Stimulated activated CD4-positive, alpha-beta T cell treated with anti-CD3 and anti-CD28 coated beads, Interleukin-12 subunit alpha, Interleukin-12 subunit beta, amount 100 ng/mL, for 4 hours (primary cell): ENCODE measurements at regions not wholly inside any gene's neighbourhood (a gene's known extent, or its start where the extent isn't known, plus 50 kb on each side); places are given as distances from the start of the nearest gene placed in this dataset.
"Not testable (repeated sequence)": the region's sequence is repeated elsewhere in the genome, so short reads cannot be mapped to it uniquely, and the experiment has no call there.

Source experiments
- DNase-seq: peaks from one replicate; pipeline ENCODE4 v3.0.0-alpha.2; 2020

DNA sequence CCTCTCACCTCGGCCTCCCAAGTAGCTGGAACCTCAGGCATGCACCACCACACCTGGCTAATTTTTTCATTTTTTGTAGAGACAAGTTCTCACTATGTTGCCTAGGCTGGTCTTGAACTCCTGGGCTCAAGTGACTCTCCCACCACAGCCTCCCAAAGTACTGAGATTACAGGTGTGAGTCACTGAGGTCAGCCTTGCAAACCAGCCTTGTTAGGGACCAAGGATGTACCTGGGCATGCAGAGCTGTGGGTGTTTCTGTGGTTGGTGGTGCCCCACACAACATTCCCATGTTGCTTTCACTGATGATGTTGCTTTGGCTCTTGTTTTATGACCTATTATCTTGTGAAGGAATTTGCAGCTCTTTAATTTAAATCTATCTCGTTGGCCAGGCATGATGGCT lies 54.8 kb downstream of the OTUD1 start:
- DNase-seq, result no peak

DNA sequence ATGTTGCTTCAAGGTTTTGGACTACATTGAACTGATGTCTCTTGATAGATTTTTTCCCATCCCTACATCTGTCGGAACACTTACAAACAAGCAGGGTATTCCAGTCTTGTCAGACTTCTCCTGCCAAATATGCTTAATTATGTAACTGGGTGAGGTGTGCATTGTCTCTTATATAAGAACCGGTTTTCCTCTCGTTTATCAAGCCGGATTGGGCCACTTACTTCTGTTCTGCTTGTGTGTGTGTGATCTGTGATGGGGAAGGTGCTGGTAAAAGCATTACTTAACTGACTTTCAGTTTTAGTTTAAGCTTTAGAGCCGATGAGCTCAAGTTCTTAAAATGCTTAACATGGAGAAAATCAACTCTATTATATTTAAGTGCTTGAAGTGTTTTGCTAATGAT lies 57.9 kb downstream of the OTUD1 start:
- DNase-seq, result no peak

DNA sequence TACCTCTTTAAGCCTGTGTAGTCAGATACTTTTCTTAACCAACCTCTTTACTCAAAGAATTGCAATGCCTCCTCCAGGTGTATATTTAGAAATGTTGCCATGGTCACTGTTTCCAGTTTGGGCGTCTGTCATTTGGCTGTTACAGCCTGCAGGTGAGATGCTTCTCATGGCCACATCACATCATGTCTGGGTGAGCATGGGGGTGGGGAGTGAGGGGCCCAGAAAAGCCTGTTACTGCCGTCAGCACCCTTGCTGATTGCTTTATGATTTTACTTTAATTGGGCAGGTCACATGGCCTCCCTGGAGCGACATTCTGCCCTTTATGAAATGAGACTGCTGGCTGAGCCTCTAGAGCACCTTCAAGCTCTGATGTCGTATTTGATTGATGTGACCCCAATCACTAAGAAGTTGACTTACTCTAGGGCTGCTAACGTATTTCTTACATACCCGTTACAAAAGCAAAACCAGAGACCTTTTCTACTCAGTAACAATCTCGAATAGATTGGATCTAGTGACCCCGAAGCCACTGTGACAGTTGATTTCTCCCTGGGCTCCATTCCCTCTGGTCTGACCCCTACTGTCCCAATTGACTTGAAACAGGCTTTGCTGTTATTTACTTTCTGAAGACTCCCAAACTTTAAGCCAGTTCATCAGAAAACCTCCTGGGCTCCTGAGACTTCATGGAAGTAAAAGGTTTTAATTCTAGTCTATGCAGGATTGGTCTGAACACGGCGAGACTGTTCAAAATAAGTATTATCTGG lies 60.7 kb downstream of the OTUD1 start:
- no peak for DNase-seq

DNA sequence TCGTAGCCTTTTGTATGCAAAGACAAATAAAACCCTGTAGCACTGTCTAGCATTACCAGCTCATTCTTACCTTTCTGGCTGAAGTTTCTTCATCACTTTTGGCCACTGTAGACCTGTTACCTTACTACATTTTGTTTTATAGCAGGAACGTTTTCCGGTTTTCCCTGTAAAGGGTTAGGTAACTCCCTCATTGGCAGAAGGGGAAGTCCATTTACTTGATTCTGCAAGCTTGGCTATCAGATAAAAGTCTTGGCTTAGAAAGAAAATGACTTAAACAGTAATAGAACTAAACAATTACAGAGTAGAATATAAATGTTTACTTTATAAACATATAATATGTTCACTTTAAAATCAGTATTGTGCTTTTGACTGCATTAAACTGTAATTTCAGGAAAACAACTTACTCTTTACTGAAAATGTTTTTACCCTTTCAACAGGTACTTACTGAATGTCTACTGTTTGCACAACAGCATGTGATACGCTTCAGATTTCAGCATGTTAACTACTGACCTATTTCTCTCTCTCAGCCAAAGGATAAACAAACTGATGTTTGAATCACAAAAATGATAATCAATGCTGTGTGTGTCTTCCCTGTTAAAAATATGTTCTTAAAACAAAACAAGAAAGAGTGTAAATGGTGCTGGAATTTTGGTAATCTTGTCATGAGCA lies 67.1 kb downstream of the OTUD1 start:
- no peak for DNase-seq

DNA sequence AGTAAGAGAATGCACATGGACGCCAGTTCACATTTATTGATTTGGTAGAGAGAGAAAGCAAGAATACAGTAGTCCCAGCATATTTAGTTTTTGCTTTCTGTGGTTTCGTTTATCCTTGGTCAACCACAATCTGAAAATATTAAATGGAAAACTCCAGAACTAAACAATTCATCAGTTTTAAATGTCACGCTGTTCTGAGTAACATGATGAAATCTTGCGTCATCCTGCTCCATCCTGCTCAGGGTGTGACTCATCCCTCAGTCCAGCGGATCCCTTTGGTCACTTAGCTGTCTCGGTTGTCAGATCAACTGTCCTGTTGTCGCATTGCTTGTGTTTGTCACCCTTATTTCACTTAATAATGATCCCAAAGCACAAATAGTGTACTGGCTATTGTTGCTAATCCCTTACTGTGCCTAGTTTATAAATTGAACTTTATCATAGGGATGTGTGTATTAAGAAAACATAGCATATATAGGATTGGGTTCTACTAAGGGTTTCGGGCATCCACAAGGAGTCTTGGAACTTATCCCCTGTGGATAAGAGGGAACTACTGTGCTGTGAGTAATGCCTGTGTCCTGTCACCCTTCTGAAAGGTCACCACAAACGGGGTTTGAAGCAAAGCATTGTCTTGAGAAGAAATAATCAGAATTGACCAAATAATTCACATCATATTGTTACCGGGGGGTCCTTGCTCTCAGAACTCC lies 73.6 kb downstream of the OTUD1 start:
- DNase-seq, result no peak

DNA sequence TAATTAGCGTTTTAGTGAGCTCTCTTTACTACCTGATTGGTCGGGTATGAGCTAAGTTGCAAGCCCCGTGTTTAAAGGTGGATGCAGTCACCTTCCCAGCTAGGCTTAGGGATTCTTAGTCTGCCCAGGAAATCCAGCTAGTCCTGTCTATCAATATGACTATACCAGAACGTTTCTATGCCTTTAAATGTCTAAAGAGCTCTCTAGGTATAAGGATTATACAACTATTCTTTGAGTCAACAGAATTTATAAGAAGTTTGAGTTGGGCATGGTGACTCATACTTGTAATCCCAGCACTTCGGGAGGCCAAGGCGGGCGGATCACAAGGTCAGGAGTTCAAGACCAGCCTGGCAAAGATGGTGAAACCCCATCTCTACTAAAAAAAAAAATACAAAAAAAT lies 74.7 kb downstream of the OTUD1 start:
- DNase-seq, result not testable (repeated sequence)

DNA sequence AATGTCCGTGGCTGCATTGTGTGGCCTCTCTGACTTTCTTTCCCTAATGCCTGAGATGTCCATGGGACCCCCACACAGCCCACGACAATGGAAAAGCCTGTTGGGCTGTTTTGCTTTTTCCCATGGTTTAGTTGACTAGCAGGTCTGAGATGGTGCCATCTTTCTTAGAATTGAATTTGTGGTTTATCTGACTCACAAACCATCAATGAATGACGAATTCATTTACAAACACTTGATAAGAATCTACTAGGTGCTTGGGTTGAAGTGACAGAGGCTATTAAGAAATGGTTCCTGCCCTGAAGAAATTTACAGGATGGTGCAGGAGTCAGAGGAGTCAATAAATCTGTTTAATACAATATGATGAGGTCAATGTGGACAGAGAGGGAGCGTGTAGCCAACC lies 75.4 kb downstream of the OTUD1 start:
- no peak for DNase-seq

DNA sequence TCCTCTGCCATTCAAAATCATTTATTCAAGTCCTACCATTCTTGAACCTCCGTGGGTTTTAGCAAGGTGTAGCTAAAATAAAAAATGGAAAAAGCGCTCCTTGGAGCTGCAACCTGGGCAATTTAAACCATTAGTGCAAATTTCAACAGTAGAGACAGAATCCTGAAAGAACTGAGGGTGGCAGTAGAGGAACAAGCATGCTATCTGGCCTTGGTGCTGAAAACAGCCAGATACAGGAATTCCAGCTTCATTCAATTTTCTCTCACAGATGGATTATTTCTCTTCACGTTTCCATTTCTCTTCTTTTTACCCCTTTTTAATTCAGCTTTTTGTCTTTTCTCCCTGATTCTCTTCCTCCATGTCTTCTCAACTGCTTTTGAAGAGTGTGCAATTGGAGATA lies 77.7 kb downstream of the OTUD1 start:
- DNase-seq, result no peak

DNA sequence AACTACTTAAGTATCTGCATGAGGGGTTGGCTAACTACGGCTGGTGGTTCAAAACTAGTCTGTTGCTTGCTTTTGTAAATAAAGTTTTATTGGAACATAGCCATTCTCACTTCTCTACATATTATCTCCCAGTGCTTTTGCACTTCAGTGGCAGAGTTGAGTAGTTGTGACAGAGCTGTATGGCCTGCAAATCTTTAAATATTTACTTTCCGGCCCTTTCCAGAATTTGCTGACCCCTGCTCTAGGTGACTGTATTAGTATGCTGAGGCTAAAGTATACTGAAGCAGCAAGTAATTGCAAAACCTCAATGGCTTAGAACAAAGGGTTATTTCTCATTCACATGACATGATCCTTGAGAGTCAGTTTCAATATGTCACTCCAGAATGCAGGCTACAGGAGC lies 78.3 kb downstream of the OTUD1 start:
- DNase-seq, result no peak

DNA sequence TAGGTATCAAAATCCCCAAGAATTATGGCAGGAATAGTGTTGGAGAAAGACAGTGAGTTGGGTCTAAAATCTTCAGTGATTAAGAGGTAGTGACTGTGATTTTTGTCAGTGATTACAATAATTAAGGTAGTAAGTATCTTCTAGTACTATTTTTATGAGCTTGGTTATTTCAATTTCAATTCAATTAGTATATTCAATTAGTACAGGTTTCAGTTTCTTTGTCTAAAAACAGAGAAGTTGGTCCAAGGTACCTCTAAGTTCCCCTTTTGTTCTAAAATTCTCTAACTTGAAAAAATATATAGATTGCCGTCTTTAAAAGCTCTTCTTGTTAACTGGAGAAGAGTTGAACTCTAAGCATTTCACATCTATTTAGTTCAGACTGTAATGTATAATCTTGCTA lies 82.9 kb downstream of the OTUD1 start:
- DNase-seq, result no peak

DNA sequence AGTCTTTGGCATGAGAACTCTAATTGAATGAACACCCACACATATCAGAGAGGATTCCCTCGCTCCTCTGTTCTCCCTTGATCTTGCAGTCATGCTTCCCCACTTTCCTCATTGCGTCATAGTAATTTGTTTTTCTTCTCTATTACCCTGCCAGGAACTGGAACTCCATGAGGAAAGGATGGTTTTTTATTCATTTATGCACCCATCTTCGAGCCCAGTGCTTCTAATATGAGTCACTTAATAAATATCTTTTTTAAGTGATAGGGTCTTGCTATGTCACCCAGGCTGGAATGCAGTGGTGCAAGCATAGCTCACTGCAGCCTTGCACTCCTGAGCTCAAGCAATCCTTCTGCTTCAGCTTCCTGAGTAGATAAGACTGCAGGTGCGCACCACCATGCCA lies 83.5 kb downstream of the OTUD1 start:
- no peak for DNase-seq

DNA sequence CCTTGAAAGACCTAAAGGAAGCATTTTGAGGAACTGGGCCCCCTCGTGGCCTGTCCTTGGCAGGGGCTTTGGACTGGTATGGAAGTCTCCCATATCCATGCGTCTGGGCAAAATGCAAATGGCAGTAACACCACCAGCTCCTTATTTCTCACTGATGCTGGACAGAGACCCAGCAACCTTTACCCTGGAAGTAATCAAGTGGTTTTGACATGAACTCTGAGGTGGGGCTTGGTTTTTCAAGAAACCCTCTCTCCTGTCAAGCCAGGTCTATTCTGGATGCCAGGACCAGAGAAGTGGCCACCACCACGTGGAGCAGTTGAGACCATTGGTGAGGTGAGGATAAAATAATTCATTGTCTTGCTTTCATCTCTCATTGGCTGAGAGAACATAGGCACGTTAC lies 84.4 kb downstream of the OTUD1 start:
- DNase-seq, result no peak

DNA sequence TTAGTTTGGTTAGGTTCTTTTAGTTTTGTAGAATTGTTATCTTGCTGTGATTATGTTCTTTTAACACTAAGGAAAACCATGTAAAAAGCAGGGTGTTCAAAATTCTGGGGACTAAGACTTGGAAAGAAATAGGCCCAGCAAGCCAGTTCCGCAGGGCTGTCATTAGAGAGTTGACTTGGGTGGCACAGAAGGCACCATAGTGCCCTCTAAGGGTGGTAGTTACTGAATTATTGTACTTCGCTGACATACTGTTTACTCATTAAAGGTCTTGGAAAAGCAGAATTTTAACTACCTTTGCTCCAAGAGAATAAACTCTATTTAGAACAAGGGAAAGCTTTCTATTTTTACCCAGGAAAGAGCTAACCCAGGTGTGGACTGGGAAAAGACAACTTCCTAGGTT lies 86.5 kb downstream of the OTUD1 start:
- peak; percentile 6 for DNase-seq

DNA sequence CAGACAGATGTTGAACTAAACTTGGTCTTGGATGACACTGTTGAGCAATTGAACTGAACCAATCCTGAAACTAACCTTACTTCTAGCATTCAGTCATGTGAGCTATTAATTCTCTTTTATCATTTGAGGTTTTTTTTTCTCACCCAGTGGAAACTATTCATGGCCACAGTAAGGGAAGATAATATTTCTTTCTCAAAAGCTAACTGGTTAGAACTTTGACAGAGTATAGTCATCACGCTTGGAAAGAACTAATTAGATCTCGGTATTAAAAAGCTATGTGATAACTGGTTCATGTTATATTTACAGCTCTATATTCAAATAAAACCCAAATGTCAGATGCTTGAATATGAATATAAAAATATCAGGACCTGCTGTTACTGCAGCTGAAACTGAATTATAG lies 89.5 kb downstream of the OTUD1 start:
- no peak for DNase-seq

DNA sequence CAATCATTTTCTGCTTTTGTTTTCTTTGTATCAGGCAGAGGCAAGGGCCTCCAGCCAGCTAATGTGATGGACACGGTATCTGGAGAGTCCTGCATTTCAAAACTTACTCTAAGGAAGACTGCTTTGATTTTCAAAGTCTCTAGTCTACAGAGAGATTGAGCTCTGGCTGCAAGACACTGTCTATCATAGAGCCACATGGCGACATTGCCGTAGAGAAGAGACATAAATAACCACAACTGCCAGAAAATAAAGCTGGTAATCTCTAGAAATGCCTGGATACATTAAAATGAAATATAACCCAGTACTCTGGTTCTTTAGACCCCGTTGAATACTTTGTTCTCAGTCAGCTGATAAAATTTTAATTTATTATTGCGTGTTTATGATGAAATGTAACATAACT lies 90.8 kb downstream of the OTUD1 start:
- no peak for DNase-seq

DNA sequence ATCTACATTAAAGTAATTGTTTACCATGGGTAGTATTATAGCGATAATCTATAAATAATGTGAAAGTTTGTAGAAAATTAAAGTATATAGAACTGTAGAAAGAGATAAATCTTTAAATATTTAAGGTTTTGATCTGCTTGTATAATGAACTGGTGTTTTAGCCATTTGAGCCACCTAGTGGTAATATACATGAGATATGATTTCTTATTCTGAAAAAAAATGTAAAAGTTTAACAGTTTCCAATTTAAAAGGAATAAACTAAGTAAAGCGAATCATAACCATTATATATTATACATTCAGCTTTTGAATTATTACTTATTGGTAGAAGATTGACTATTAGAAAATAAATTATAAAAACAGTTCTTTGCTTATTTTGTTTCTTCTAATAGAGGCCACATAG lies 91.2 kb downstream of the OTUD1 start:
- no peak for DNase-seq

DNA sequence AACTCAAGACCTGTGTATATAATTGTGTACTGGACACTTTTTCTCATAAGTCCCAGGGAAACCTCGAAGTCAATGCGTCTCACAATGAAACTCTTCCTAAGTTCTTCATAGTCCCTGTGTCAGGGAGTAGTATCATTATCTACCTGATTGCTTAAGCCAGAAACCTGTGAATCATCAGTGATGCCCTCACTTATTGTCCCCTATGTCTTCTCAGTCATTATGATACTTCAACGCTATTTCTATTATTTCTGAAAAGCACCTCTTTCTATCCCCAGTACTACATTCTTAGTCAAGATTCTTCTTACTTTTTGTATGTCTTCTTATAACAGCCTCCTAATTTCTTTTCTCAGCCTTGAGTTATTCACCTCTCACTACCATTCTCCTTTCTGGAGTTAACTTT lies 94.3 kb downstream of the OTUD1 start:
- no peak for DNase-seq

DNA sequence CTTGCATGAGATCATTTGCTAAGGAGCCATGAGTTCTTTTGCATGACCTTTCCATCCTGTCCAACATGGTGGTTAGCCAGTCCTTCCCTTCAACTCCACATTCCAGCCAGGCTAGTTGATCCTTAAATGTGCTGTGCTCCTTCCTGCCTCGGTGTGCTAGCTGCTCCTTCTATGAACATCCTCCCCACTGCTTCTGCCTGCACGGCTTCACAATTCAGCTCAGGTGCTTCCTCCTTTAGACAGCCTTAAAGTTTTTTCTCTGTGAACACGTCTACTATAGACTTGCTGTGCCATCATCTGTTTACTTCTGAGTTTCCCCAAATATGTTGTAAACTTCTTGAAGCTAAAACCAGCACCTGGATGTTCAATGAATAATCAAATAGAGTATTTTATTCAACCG lies 95.5 kb downstream of the OTUD1 start:
- no peak for DNase-seq

DNA sequence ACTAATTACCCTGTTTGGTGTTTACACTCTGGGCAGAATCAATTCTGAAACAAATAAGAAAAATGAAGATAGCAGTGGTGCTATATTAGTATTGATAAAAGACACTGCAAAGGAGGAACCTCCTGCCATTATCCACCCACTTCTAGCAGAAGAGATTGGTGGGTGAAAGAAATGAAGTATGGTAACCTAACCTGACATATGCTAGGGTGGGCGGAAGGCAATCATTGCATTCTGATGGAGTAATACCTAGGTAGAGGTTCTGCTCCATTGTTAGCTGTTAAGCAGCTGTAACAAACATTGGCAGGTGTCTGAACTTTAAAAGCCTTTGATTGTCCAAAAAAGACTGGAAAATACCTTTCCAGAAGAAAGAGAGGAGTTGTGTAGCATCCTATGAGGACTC lies 95.9 kb downstream of the OTUD1 start:
- no peak for DNase-seq

DNA sequence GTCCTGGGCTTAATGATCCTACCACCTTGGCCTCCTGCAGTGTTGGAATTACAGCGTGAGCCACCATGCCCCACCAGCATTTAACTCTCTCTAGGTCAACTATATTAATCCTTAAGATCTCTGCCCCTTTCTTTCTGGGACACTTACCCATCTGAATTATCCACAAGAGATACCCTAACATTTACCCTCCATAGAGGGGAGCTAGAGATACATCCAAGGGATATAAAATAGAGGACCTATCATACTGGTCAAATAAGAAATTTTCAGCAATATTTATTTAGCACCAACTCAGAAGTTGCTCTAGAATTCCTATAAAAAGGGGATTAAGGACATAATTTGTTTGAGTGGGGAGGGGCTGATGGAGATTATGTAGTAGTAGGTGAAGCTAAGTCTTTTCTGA lies 96.5 kb downstream of the OTUD1 start:
- DNase-seq, result no peak

DNA sequence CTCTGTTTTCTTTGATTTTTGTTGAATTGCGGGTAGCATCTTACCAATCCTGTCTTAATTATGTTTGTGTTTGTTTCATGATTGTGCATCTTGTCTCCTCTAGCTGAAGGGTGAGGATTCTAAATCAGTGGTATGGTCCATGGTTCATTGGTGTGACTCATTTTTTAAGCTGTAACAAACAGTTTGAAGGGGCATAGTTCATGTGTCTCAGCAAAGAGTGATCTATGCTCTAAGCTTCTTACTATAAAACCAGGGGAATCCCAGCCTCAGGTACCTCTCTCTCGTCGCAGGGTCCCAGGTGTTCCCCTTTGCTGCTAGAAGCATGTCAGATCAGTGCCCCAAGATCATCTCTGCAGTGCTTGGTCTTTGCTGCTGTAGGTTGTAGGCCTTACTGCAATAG lies 100.1 kb downstream of the OTUD1 start:
- DNase-seq, result no peak

DNA sequence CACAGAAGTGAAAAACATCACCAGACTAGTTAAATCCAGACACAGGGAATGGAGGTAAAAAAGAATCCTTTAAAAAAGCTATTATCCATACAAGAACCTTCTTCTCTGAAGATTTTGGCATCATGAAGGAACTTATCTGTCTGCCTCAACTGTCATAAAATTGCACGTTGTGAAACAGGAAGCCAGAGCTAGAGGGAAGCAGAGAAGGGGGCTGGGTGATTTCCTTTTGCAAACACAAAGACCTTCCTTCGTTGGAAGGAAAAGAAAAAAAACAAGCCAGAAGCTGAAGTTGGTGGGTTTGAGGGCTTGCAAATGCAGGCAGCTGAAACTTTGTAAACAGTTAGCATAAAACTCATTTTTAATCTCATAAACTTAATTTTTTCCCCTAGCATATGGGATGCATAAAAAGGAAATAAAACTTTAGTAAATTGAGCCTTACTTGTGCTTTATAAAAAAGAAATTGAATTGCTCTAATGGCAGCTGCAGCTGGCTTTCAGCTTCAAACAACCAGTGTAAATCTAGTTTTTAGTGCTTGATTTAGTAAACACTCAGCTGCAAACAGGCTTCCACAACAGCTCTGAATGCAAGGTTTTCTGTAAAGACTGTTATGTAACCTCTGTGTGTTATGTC lies 101.6 kb downstream of the OTUD1 start:
- no peak for DNase-seq

DNA sequence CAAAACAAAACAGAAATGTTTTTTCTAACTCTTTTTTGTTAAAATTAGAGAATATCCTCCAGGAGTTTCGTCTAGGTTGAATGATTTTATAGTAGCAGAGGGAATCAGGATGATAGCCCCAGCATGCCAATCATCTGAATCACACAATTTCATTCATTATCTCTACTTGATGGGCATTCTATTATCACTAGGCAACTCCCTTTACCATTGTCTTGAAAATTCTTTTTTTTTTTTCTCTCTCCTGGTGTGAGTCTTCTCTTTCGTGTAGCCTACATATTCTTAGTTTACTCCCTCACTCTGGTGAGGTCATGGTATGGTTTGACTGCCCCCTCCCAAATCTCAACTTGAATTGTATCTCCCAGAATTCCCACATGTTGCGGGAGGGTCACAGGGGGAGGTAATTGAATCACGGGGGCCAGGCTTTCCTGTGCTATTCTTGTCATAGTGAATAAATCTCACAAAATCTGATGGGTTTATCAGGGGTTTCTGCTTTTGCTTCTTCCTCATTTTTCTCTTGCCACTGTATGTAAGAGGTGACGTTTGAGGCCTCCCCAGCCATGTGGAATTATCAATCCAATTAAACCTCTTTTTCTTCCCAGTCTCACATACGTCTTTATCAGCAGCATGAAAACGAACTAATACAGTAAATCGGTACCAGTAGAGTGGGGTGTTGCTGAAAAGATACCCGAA lies 105.0 kb downstream of the OTUD1 start:
- no peak for DNase-seq
